Endodermal cell (in vitro differentiated cells): ENCODE measurements at regions not wholly inside any gene's neighbourhood (a gene's known extent, or its start where the extent isn't known, plus 50 kb on each side); places are given as distances from the start of the nearest gene placed in this dataset.

Experiments
- DNase-seq: peaks from one replicate; pipeline ENCODE4 v3.0.0-alpha.2; 2017
- H3K27ac ChIP-seq: 2 replicates; pipeline ENCODE4 v1.5.1; 2013; ENCODE audit warnings: mild to moderate bottlenecking, low read depth, low read length, moderate library complexity
- H3K27me3 ChIP-seq: 2 replicates; pipeline ENCODE4 v1.6.1; 2013; ENCODE audit warnings: mild to moderate bottlenecking, low read length, moderate library complexity; ENCODE audit not compliant: insufficient read depth, control insufficient read depth, poor library complexity, severe bottlenecking
- H3K36me3 ChIP-seq: 2 replicates; pipeline ENCODE4 v1.7.0; 2013; ENCODE audit warnings: mild to moderate bottlenecking, low read length, moderate library complexity; ENCODE audit not compliant: control insufficient read depth, insufficient read depth
- H3K4me1 ChIP-seq: one replicate; pipeline ENCODE4 v1.7.0; 2013; ENCODE audit warnings: low read length; ENCODE audit not compliant: control insufficient read depth, insufficient read depth
- H3K4me3 ChIP-seq: 2 replicates; pipeline ENCODE4 v1.5.1; 2013; ENCODE audit warnings: mild to moderate bottlenecking, low read length, moderate library complexity
- H3K9ac ChIP-seq: 2 replicates; pipeline ENCODE4 v1.6.1; 2013; ENCODE audit warnings: mild to moderate bottlenecking, low read length, moderate library complexity; ENCODE audit not compliant: poor library complexity, severe bottlenecking; ENCODE audit errors: extremely low read depth
- H3K9me3 ChIP-seq: 2 replicates; pipeline ENCODE4 v1.6.1; 2013; ENCODE audit warnings: mild to moderate bottlenecking, low read length, moderate library complexity; ENCODE audit not compliant: control insufficient read depth
- H3K27ac Mint-ChIP-seq: 2 replicates; pipeline ENCODE4 v1.8.0; 2020; ENCODE audit warnings: mixed read lengths
- H3K27me3 Mint-ChIP-seq: 2 replicates; pipeline ENCODE4 v1.8.0; 2021; ENCODE audit warnings: mild to moderate bottlenecking, mixed read lengths; ENCODE audit not compliant: insufficient read depth
- H3K36me3 Mint-ChIP-seq: 2 replicates; pipeline ENCODE4 v1.8.0; 2020; ENCODE audit warnings: low read depth, mixed read lengths
- H3K4me1 Mint-ChIP-seq: 2 replicates; pipeline ENCODE4 v1.8.0; 2020; ENCODE audit warnings: mixed read lengths
- H3K4me3 Mint-ChIP-seq: 2 replicates; pipeline ENCODE4 v1.8.0; 2020; ENCODE audit warnings: mild to moderate bottlenecking, moderate library complexity, mixed read lengths
- H3K9me3 Mint-ChIP-seq: 2 replicates; pipeline ENCODE4 v1.8.0; 2020; ENCODE audit warnings: mild to moderate bottlenecking, mixed read lengths
- WGBS, 2 experiments: methylation state at CpG; one replicate each; pipeline versions ENCODE4 v1.1.5 to v1.1.7; 2013; ENCODE audit warnings: missing lambda C conversion rate in 2 of 2, mixed read lengths in 1 of 2; ENCODE audit not compliant: insufficient coverage in 1 of 2, insufficient read length in 1 of 2; 5-methylcytosine and 5-hydroxymethylcytosine counted together
- TF ChIP-seq, protein P1 (sequence below): fragments of 200-600 bp; sonication (generic); conservative IDR thresholded peaks from 2 replicates; pipeline ENCODE4 v1.5.0; 2021; ENCODE audit warnings: antibody characterized with exemption, mild to moderate bottlenecking

GRCh38 chr6:14578994-14579393 lies 461.4 kb downstream of the CD83 start:
- 89 to 97% methylated on average over 1 to 3 of the region's 3 CpGs for WGBS, 2 experiments

DNA sequence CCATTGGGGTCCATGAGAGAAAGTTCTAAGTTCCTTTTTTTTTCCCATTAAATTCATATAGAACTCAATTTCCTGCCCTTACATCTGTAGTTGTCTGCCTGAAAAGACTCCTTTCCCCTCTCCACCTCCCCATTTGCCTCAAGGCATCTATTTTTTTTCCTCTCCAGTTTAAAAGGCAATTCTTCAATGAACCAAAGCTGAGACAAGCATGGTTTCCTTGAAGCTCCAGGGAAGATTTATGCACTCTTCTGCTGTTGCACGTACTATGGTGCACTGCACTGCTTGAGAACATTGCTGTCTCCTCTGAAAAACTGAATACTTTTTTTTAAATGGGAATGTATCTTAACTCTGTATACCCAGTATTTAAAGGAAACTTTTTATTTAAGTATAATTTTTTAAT lies 465.2 kb downstream of the CD83 start:
- Histone ChIP-seq H3K9ac (no peak overlapping the region), H3K27me3 (no peaks in the 10 kb centered on the region), H3K27ac (no peak overlapping the region), H3K4me3 (no peak overlapping the region), H3K4me1 (peaks cover 3% of the 10 kb centered on the region), H3K36me3 (no peaks in the 10 kb centered on the region), H3K9me3 (no peaks in the 10 kb centered on the region)
- no peak overlapping the region for H3K27ac Mint-ChIP-seq
- H3K4me3 Mint-ChIP-seq = no peak overlapping the region
- H3K36me3 Mint-ChIP-seq = no peaks in the 10 kb centered on the region
- H3K4me1 Mint-ChIP-seq = peaks cover 11% of the 10 kb centered on the region
- WGBS, 2 experiments = 94% methylated on average over 1 of the region's 1 CpG; no CpG with 5 or more reads in 1 of the 2 experiments
- TF ChIP-seq, protein P1, sequence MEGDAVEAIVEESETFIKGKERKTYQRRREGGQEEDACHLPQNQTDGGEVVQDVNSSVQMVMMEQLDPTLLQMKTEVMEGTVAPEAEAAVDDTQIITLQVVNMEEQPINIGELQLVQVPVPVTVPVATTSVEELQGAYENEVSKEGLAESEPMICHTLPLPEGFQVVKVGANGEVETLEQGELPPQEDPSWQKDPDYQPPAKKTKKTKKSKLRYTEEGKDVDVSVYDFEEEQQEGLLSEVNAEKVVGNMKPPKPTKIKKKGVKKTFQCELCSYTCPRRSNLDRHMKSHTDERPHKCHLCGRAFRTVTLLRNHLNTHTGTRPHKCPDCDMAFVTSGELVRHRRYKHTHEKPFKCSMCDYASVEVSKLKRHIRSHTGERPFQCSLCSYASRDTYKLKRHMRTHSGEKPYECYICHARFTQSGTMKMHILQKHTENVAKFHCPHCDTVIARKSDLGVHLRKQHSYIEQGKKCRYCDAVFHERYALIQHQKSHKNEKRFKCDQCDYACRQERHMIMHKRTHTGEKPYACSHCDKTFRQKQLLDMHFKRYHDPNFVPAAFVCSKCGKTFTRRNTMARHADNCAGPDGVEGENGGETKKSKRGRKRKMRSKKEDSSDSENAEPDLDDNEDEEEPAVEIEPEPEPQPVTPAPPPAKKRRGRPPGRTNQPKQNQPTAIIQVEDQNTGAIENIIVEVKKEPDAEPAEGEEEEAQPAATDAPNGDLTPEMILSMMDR = no peak
- no peaks in the 10 kb centered on the region for H3K27me3 Mint-ChIP-seq
- no peak for DNase-seq
- H3K9me3 Mint-ChIP-seq = no peaks in the 10 kb centered on the region

More at GRCh38 chr6:14578994-14579393, 461.4 kb downstream of the CD83 start:
- no peaks in the 10 kb centered on the region for H3K9me3 ChIP-seq
- H3K4me1 Mint-ChIP-seq = peaks cover 4% of the 10 kb centered on the region
- TF ChIP-seq, protein P1 = no peak
- H3K4me3 ChIP-seq = no peak overlapping the region
- peaks cover 3% of the 10 kb centered on the region for H3K9me3 Mint-ChIP-seq
- H3K36me3 Mint-ChIP-seq = no peaks in the 10 kb centered on the region
- H3K27ac Mint-ChIP-seq = no peak overlapping the region
- H3K9ac ChIP-seq = no peak overlapping the region
- no peak for DNase-seq
- no peaks in the 10 kb centered on the region for H3K27me3 ChIP-seq
- H3K36me3 ChIP-seq = no peaks in the 10 kb centered on the region
- no peaks in the 10 kb centered on the region for H3K4me1 ChIP-seq
- H3K27ac ChIP-seq = no peak overlapping the region
- no peaks in the 10 kb centered on the region for H3K27me3 Mint-ChIP-seq
- no peak overlapping the region for H3K4me3 Mint-ChIP-seq

GRCh38 chr6:14583826-14584225 lies 466.3 kb downstream of the CD83 start:
- H3K4me3 ChIP-seq = no peak overlapping the region
- Mint-ChIP-seq H3K4me3 (no peak overlapping the region), H3K27ac (no peak overlapping the region), H3K27me3 (no peaks in the 10 kb centered on the region), H3K9me3 (no peaks in the 10 kb centered on the region), H3K4me1 (peaks cover 11% of the 10 kb centered on the region), H3K36me3 (no peaks in the 10 kb centered on the region)
- no peaks in the 10 kb centered on the region for H3K27me3 ChIP-seq
- no peaks in the 10 kb centered on the region for H3K36me3 ChIP-seq
- WGBS, 2 experiments = 83 to 89% methylated on average over 8 to 9 of the region's 9 CpGs
- H3K9ac ChIP-seq = no peak overlapping the region
- no peak for DNase-seq
- peaks cover 3% of the 10 kb centered on the region for H3K4me1 ChIP-seq
- H3K9me3 ChIP-seq = no peaks in the 10 kb centered on the region
- H3K27ac ChIP-seq = no peak overlapping the region
- TF ChIP-seq, protein P1 = no peak
